HepG2 (cell line): ENCODE measurements at regions not wholly inside any gene's neighbourhood (a gene's known extent, or its start where the extent isn't known, plus 50 kb on each side); places are given as distances from the start of the nearest gene placed in this dataset.

ENCODE experiments used
- ARHGAP35 ChIP-seq: sonication (generic); formaldehyde crosslinking; IDR thresholded peaks from 2 replicates; pipeline ENCODE4 v1.9.0; 2022; ENCODE audit warnings: mild to moderate bottlenecking, inconsistent platforms, moderate library complexity, missing genetic modification reagents, borderline replicate concordance
- BRCA1 ChIP-seq: sonication (generic); formaldehyde crosslinking; IDR thresholded peaks from 2 replicates; pipeline ENCODE4 v1.4.0; 2020; ENCODE audit warnings: missing genetic modification reagents
- CHD2 ChIP-seq: IDR thresholded peaks from 2 replicates; pipeline ENCODE4 v1.6.1; 2011; ENCODE audit warnings: low read depth, low read length, improper control_type of control experiment
- DPF2 ChIP-seq: sonication (generic); formaldehyde crosslinking; IDR thresholded peaks from 2 replicates; pipeline ENCODE4 v1.4.0; 2020; ENCODE audit warnings: mild to moderate bottlenecking, low read depth, missing genetic modification reagents, borderline replicate concordance
- EZH2 ChIP-seq: conservative IDR thresholded peaks from 2 replicates; pipeline ENCODE4 v1.6.1; 2012; ENCODE audit warnings: mild to moderate bottlenecking, low read depth, low read length, moderate library complexity
- KDM3A ChIP-seq: IDR thresholded peaks from 2 replicates; pipeline ENCODE4 v1.6.1; 2018; ENCODE audit warnings: low read depth, missing compliant biosample characterization
- NFAT5 ChIP-seq: sonication (generic); formaldehyde crosslinking; IDR thresholded peaks from 2 replicates; pipeline ENCODE4 v1.4.0; 2020; ENCODE audit warnings: missing genetic modification reagents
- NR3C1 ChIP-seq: sonication (generic); formaldehyde crosslinking; IDR thresholded peaks from 2 replicates; pipeline ENCODE4 v1.4.0; 2020; ENCODE audit warnings: missing genetic modification reagents
- SIN3A ChIP-seq: IDR thresholded peaks from 2 replicates; pipeline ENCODE4 v1.6.1; 2011; ENCODE audit warnings: low read depth, mild to moderate bottlenecking, control low read depth, low read length, borderline replicate concordance
- ZNF274 ChIP-seq: sonication (generic); formaldehyde crosslinking; IDR thresholded peaks from 2 replicates; pipeline ENCODE4 v1.5.1; 2020; ENCODE audit warnings: mild to moderate bottlenecking, missing genetic modification reagents
- ZNF776 ChIP-seq: sonication (generic); formaldehyde crosslinking; IDR thresholded peaks from 2 replicates; pipeline ENCODE4 v1.4.0; 2020; ENCODE audit warnings: mild to moderate bottlenecking, missing genetic modification reagents
- TF ChIP-seq, protein P1 (sequence below): sonication (generic); formaldehyde crosslinking; IDR thresholded peaks from 2 replicates; pipeline ENCODE4 v1.4.0; 2020; ENCODE audit warnings: missing genetic modification reagents
- TF ChIP-seq, protein P2 (sequence below): sonication (generic); formaldehyde crosslinking; IDR thresholded peaks from 2 replicates; pipeline ENCODE4 v1.4.0; 2020; ENCODE audit warnings: missing genetic modification reagents

GRCh38 chr3:29145360-29145759 is 135.5 kb upstream of the RBMS3 start:
- TF ChIP-seq ZNF274 (no peak), NR3C1 (CRISPR knock-in tag) (no peak), DPF2 (CRISPR knock-in tag) (no peak), BRCA1 (CRISPR knock-in tag) (no peak), EZH2 (no peak), KDM3A (CRISPR knock-in tag) (no peak), NFAT5 (CRISPR knock-in tag) (no peak), ARHGAP35 (CRISPR knock-in tag) (no peak), CHD2 (no peak), ZNF776 (no peak), SIN3A (no peak)
- TF ChIP-seq, protein P1, sequence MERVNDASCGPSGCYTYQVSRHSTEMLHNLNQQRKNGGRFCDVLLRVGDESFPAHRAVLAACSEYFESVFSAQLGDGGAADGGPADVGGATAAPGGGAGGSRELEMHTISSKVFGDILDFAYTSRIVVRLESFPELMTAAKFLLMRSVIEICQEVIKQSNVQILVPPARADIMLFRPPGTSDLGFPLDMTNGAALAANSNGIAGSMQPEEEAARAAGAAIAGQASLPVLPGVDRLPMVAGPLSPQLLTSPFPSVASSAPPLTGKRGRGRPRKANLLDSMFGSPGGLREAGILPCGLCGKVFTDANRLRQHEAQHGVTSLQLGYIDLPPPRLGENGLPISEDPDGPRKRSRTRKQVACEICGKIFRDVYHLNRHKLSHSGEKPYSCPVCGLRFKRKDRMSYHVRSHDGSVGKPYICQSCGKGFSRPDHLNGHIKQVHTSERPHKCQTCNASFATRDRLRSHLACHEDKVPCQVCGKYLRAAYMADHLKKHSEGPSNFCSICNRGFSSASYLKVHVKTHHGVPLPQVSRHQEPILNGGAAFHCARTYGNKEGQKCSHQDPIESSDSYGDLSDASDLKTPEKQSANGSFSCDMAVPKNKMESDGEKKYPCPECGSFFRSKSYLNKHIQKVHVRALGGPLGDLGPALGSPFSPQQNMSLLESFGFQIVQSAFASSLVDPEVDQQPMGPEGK (CRISPR knock-in tag): no peak
- TF ChIP-seq, protein P2, sequence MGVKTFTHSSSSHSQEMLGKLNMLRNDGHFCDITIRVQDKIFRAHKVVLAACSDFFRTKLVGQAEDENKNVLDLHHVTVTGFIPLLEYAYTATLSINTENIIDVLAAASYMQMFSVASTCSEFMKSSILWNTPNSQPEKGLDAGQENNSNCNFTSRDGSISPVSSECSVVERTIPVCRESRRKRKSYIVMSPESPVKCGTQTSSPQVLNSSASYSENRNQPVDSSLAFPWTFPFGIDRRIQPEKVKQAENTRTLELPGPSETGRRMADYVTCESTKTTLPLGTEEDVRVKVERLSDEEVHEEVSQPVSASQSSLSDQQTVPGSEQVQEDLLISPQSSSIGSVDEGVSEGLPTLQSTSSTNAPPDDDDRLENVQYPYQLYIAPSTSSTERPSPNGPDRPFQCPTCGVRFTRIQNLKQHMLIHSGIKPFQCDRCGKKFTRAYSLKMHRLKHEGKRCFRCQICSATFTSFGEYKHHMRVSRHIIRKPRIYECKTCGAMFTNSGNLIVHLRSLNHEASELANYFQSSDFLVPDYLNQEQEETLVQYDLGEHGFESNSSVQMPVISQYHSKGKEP (CRISPR knock-in tag): no peak
